CD14-positive monocyte (primary cell): ENCODE measurements at regions not wholly inside any gene's neighbourhood (a gene's known extent, or its start where the extent isn't known, plus 50 kb on each side); places are given as distances from the start of the nearest gene placed in this dataset.

Experiments used
- DNase-seq, 3 donors: peaks; one replicate each; pipeline ENCODE4 v3.0.0-alpha.2; 2011 to 2022
- H2AFZ ChIP-seq: 2 replicates; pipeline ENCODE4 v1.6.0; 2012; ENCODE audit warnings: mild to moderate bottlenecking, low read depth, low read length, inconsistent platforms; ENCODE audit not compliant: insufficient read depth, poor library complexity, severe bottlenecking
- H3K27ac ChIP-seq, 2 donors: 1 replicate in 1 of 2; 2 replicates in 1 of 2; pipeline ENCODE4 v1.5.1; 2012 to 2013; ENCODE audit warnings: low read length in 2 of 2, control low read depth in 1 of 2, inconsistent platforms in 1 of 2, low read depth in 1 of 2, mild to moderate bottlenecking in 1 of 2
- H3K27me3 ChIP-seq, 2 donors: one replicate each; pipeline versions ENCODE4 v1.6.0 to v1.6.1; 2011 to 2013; ENCODE audit warnings: low read length in 2 of 2; ENCODE audit not compliant: control insufficient read depth in 2 of 2, insufficient read depth in 2 of 2
- H3K36me3 ChIP-seq, 2 donors: replicated peaks in 1 of 2; 1 replicate in 1 of 2; 2 replicates in 1 of 2; pipeline versions ENCODE4 v1.5.1 to v1.6.1; 2012 to 2013; ENCODE audit warnings: low read length in 2 of 2, control low read depth in 1 of 2, inconsistent platforms in 1 of 2, mild to moderate bottlenecking in 1 of 2; ENCODE audit not compliant: insufficient read depth in 2 of 2, control insufficient read depth in 1 of 2
- H3K4me1 ChIP-seq, 2 donors: 1 replicate in 1 of 2; 2 replicates in 1 of 2; pipeline versions ENCODE4 v1.5.1 to v1.6.1; 2012 to 2013; ENCODE audit warnings: low read length in 2 of 2, control low read depth in 1 of 2, inconsistent platforms in 1 of 2, mild to moderate bottlenecking in 1 of 2, moderate library complexity in 1 of 2; ENCODE audit not compliant: insufficient read depth in 2 of 2, control insufficient read depth in 1 of 2
- H3K4me2 ChIP-seq: replicated peaks from 2 replicates; pipeline ENCODE3; 2012; ENCODE audit warnings: low read length, moderate library complexity, mild to moderate bottlenecking; ENCODE audit not compliant: poor library complexity, severe bottlenecking; ENCODE audit errors: extremely low read depth
- H3K4me3 ChIP-seq, 3 experiments: fragments of 200-600 bp in 1 of 3; sonication (generic) in 1 of 3; replicated peaks in 1 of 3; 1 replicate in 2 of 3; 2 replicates in 1 of 3; pipeline ENCODE4 v1.5.1; 2011 to 2013; ENCODE audit warnings: low read length in 3 of 3, mild to moderate bottlenecking in 3 of 3, control low read depth in 2 of 3, low read depth in 2 of 3, inconsistent platforms in 1 of 3, moderate library complexity in 1 of 3
- H3K79me2 ChIP-seq: 2 replicates; pipeline ENCODE4 v1.6.0; 2012; ENCODE audit warnings: mild to moderate bottlenecking, control low read depth, inconsistent platforms, low read length, moderate library complexity; ENCODE audit not compliant: insufficient read depth
- H3K9ac ChIP-seq: 2 replicates; pipeline ENCODE4 v1.6.0; 2017; ENCODE audit warnings: low read length, mild to moderate bottlenecking; ENCODE audit not compliant: insufficient read depth, poor library complexity, severe bottlenecking
- H3K9me3 ChIP-seq, 2 donors: replicated peaks in 1 of 2; 1 replicate in 1 of 2; 2 replicates in 1 of 2; pipeline versions ENCODE4 v1.5.1 to v1.6.1; 2012 to 2013; ENCODE audit warnings: low read length in 2 of 2, control low read depth in 1 of 2; ENCODE audit not compliant: control insufficient read depth in 1 of 2, insufficient read depth in 1 of 2
- H4K20me1 ChIP-seq: 2 replicates; pipeline ENCODE4 v1.6.0; 2012; ENCODE audit warnings: mild to moderate bottlenecking, low read length, control low read depth, moderate library complexity; ENCODE audit not compliant: insufficient read depth
- H3K27ac Mint-ChIP-seq, 7 donors: one replicate each; pipeline ENCODE4 v1.8.0; 2020; ENCODE audit warnings: mild to moderate bottlenecking in 7 of 7, mixed read lengths in 7 of 7, moderate library complexity in 6 of 7, inconsistent platforms in 2 of 7
- H3K27me3 Mint-ChIP-seq, 3 donors: one replicate each; pipeline ENCODE4 v1.8.0; 2021 to 2022; ENCODE audit warnings: low read depth in 3 of 3, mild to moderate bottlenecking in 3 of 3, mixed read lengths in 3 of 3, moderate library complexity in 3 of 3, inconsistent platforms in 1 of 3
- H3K36me3 Mint-ChIP-seq, 2 donors: one replicate each; pipeline ENCODE4 v1.8.0; 2020; ENCODE audit warnings: mixed read lengths in 2 of 2, inconsistent platforms in 1 of 2, mild to moderate bottlenecking in 1 of 2
- H3K4me1 Mint-ChIP-seq: one replicate; pipeline ENCODE4 v1.8.0; 2020; ENCODE audit warnings: mild to moderate bottlenecking, mixed read lengths
- H3K4me3 Mint-ChIP-seq, 2 donors: one replicate each; pipeline ENCODE4 v1.8.0; 2020; ENCODE audit warnings: mild to moderate bottlenecking in 2 of 2, mixed read lengths in 2 of 2, moderate library complexity in 1 of 2
- H3K9me3 Mint-ChIP-seq, 7 donors: one replicate each; pipeline ENCODE4 v1.8.0; 2020 to 2022; ENCODE audit warnings: mixed read lengths in 7 of 7, mild to moderate bottlenecking in 6 of 7, moderate library complexity in 6 of 7, inconsistent platforms in 2 of 7
- WGBS: methylation state at CpG from one replicate; pipeline ENCODE4 v1.1.5; 2013; ENCODE audit warnings: missing lambda C conversion rate; ENCODE audit not compliant: insufficient coverage; 5-methylcytosine and 5-hydroxymethylcytosine counted together
- intact Hi-C, 2 donors: fragments of 100-400 bp; cut with micrococcal nuclease; formaldehyde crosslinking; loops; one replicate each; pipeline versions ENCODE4 v1.15.0 to v1.15.1; 2023
- TF ChIP-seq, protein P1 (sequence below): fragments of 200-600 bp; IDR thresholded peaks from one replicate; pipeline ENCODE4 v1.8.0; 2022; ENCODE audit warnings: antibody characterized with exemption, mild to moderate bottlenecking

DNA sequence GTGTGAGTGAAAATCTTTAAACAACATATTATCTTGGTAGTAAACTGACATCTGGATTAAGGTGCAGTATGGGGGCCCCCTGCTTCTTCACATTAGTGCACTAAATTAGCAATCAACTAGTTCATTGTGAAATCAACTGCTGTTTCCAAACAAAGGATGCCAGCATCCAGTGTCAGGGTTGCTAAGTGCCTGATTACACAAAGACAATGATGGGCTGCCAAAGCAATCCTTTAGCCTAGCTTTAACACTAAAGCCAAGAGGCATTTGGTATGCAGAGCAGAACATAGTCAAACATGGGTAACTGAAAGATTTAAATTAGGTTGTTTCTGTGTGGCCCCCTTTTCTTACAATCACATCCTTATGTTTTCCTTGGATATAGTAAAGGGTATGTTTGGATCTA lies 543.1 kb upstream of the SLITRK5 start:
- Histone ChIP-seq H3K27ac (no peak overlapping the region), H3K4me2 (no peak overlapping the region), H3K4me1 (no peaks in the 10 kb centered on the region), H3K9ac (no peak overlapping the region), H3K4me3 (no peak overlapping the region), H3K9me3 (peaks cover 0 to 3% of the 10 kb centered on the region in 2 donors), H4K20me1 (no peaks in the 10 kb centered on the region), H2AFZ (no peak overlapping the region), H3K79me2 (no peaks in the 10 kb centered on the region), H3K36me3 (no peaks in the 10 kb centered on the region), H3K27me3 (no peaks in the 10 kb centered on the region)
- TF ChIP-seq, protein P1, sequence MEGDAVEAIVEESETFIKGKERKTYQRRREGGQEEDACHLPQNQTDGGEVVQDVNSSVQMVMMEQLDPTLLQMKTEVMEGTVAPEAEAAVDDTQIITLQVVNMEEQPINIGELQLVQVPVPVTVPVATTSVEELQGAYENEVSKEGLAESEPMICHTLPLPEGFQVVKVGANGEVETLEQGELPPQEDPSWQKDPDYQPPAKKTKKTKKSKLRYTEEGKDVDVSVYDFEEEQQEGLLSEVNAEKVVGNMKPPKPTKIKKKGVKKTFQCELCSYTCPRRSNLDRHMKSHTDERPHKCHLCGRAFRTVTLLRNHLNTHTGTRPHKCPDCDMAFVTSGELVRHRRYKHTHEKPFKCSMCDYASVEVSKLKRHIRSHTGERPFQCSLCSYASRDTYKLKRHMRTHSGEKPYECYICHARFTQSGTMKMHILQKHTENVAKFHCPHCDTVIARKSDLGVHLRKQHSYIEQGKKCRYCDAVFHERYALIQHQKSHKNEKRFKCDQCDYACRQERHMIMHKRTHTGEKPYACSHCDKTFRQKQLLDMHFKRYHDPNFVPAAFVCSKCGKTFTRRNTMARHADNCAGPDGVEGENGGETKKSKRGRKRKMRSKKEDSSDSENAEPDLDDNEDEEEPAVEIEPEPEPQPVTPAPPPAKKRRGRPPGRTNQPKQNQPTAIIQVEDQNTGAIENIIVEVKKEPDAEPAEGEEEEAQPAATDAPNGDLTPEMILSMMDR: no peak
- no peak overlapping the region for H3K4me3 Mint-ChIP-seq
- intact Hi-C loops: no loop called here
- no peaks in the 10 kb centered on the region for H3K36me3 Mint-ChIP-seq
- no peak for DNase-seq
- no peak overlapping the region for H3K27ac Mint-ChIP-seq
- H3K27me3 Mint-ChIP-seq: no peaks in the 10 kb centered on the region
- peaks cover 0 to 9% (median 1%) of the 10 kb centered on the region in 7 donors for H3K9me3 Mint-ChIP-seq
- peaks cover 5% of the 10 kb centered on the region for H3K4me1 Mint-ChIP-seq

DNA sequence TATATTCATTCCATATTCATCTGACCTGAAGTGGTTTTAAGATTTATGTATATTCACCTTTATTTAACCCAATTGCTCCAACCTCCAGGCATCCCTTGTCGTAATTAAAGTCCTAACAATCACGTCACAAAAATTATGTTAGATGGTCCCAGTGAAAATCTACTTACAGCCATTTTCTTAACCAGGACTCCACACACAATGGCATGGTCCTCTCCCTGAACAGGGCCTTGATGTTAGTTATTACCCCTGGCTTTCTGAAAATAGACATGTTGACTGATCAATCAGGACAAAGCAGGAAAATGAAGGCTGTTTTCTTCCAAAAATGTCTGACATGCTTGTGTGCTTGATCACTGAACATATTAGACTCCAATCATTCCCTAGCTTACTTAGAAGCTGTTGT lies 542.7 kb upstream of the SLITRK5 start:
- TF ChIP-seq, protein P1: no peak
- H3K27me3 ChIP-seq: no peaks in the 10 kb centered on the region
- no peak overlapping the region for H3K4me2 ChIP-seq
- no peak overlapping the region for H3K4me3 ChIP-seq
- no peak overlapping the region for H3K9ac ChIP-seq
- H2AFZ ChIP-seq: no peak overlapping the region
- DNase-seq: no peak
- Mint-ChIP-seq H3K4me3 (no peak overlapping the region), H3K9me3 (peaks cover 0 to 9% (median 1%) of the 10 kb centered on the region in 7 donors), H3K27me3 (no peaks in the 10 kb centered on the region), H3K4me1 (peaks cover 5% of the 10 kb centered on the region), H3K36me3 (no peaks in the 10 kb centered on the region), H3K27ac (no peak overlapping the region)
- H3K36me3 ChIP-seq: no peaks in the 10 kb centered on the region
- H3K79me2 ChIP-seq: no peaks in the 10 kb centered on the region
- intact Hi-C loops: no loop called here
- no peaks in the 10 kb centered on the region for H3K4me1 ChIP-seq
- no peaks in the 10 kb centered on the region for H4K20me1 ChIP-seq
- H3K27ac ChIP-seq: no peak overlapping the region
- no CpG with 5 or more reads among the region's 2 CpGs for WGBS
- H3K9me3 ChIP-seq: peaks cover 0 to 3% of the 10 kb centered on the region in 2 donors
